SKM-1 treated with dmso at 0.1 percent for 144 hours (cell line): ENCODE measurements at regions not wholly inside any gene's neighbourhood (a gene's known extent, or its start where the extent isn't known, plus 50 kb on each side); places are given as distances from the start of the nearest gene placed in this dataset.

Experiments used
- DNase-seq: peaks from one replicate; lab custom pipeline; 2025; ENCODE audit not compliant: unreplicated experiment; lab: John Stamatoyannopoulos, UW

DNA sequence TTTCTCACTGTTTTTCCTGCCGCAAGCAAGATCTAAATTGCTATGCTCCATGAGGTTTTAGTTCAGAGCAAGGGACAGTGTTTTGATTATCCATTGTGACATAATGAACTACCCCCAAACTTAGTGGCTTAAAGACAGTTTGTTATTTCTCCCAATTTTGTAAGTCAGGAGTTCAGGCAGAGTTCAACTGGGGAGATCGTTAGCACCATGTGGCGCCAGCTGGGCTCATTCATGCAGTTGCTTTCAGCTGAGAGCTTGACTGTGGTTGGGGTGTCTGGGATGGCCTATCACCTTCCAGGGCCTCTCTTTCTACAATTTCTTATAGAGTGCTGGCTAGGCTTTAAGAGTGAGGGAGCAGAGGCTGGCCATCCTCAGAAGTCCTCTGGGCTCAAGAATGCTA, 382.9 kb upstream of the CELF4 start:
- no peak for DNase-seq

GRCh38 chr18:37946324-37946723, 380.7 kb upstream of the CELF4 start:
- DNase-seq: no peak

DNA sequence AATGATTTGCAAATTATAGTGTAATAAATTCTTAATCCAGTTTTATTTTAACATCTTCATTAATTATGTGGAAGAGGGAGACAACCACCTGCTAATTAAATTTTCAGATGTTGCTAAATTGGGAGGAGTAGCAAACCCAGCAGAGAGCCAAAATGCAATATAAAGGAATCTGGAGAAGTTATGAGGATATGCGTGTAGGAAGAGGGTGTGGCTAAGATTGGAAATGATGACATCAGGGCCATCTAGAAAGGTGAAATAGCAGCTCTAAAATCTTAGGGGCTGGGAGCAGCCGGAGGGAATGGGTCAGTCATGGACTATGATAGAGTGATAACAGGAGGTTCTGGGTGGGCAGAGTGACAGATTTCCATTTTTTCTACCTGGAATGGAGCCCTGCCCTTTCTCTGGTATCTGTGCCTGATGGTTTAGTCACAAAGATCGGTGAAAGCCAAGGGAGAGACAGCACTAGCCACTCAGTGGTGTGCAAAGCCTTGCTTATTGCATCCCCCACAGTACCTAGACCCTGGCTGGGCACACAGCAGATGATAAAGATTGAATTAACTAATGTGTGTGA, 379.2 kb upstream of the CELF4 start:
- DNase-seq: no peak

DNA sequence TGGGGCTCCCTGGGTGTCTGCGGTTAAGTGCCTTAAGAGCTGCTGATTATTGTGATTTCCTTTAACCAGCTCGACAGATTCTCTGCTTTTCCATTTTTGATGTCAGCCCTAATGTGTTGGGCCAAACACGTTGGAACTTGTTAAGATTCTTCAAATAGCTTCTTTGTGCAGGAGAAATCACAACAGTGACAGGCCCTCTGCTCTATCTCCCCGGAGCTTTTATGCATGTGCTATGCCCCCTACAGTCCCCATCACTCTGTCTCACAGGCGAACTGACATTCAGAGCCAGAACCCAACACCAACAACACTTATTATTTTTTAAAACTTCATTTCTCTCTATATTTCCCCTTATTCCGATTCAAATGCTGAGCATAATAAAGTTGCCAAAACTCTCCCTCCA, 371.7 kb upstream of the CELF4 start:
- no peak for DNase-seq

GRCh38 chr18:37935086-37935485, 369.5 kb upstream of the CELF4 start:
- DNase-seq: no peak

DNA sequence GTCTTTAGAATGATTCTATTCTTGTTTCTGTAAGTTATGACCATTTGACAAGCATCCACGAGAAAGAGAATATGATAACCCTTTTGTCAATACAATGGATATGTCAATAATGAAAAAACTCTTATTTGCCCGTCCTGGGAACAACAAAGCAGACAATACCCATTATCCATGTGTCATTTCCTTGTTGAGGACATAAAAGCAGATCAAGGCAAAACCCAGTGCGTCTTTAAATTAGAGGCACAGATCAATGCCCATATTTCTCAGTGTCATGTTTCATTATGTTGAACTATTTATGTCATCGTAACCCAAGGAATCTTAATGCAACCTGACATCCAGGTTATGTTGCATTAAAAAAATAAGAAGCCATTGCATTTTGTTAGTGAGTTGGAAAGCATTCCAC, 365.0 kb upstream of the CELF4 start:
- no peak for DNase-seq

DNA sequence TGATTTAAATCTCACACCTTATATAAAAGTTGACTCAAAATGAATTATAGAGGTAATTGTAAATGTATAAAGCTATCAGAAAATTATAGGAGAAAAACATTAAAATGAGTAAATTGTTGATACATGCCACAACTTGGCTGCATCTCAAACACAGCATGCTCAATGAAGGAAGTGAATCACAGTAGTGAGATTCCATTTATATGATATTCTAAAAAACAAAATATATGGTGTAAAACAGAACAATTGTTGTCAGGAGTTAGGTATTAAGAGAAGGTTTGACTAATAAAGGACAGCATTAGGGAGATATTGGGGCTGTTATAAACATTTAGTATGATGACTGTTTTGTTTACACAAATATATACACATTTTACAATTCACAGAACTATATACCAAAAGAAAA, 356.6 kb upstream of the CELF4 start:
- no peak for DNase-seq

DNA sequence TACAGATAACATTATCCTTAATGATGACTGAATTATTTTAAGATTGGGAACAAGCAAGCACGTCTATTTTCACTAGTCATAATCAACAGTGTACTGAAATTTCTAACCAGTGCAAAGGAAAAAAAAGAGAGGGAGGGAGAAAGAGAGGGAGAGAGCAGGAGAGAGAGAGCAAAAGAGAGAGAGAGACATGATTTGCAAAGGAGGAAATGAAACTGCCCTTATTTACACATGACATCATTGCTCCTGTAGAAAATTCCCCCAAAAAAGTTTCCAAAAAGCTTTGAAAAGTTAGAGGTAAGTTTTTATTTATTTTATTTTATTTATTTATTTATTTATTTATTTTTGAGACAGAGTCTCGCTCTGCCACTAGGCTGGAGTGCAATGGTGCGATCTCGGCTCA, 355.3 kb upstream of the CELF4 start:
- DNase-seq: no peak

- no peak for DNase-seq
Observed at GRCh38 chr18:37913051-37913450, 347.5 kb upstream of the CELF4 start.

GRCh38 chr18:37902344-37902743, 336.7 kb upstream of the CELF4 start:
- DNase-seq: no peak

DNA sequence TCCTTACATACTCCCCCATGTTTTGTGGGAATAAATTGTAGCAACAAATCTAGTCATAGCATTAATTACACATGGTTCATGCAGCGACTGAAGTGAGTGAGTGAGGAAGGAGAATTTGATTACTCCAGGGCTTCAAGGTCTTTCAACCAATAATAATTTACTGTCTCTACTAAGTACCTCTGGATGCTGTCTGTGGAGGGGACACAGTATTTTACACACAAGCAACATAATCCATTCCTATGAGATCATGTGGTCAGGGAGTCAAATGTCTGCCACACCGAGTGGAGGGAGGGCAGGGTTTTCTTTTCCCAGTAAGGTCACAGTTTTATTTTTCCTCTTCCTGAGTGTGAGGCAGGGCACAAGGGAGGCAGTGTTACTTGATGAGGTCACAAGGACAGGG, 334.7 kb upstream of the CELF4 start:
- no peak for DNase-seq

GRCh38 chr18:37889963-37890362, 324.4 kb upstream of the CELF4 start:
- no peak for DNase-seq

- DNase-seq: no peak
Observed at GRCh38 chr18:37874721-37875120, 309.1 kb upstream of the CELF4 start.

- DNase-seq: no peak
Observed at GRCh38 chr18:37873416-37873815, 307.8 kb upstream of the CELF4 start.

GRCh38 chr18:37872562-37872961, 307.0 kb upstream of the CELF4 start:
- DNase-seq: no peak

DNA sequence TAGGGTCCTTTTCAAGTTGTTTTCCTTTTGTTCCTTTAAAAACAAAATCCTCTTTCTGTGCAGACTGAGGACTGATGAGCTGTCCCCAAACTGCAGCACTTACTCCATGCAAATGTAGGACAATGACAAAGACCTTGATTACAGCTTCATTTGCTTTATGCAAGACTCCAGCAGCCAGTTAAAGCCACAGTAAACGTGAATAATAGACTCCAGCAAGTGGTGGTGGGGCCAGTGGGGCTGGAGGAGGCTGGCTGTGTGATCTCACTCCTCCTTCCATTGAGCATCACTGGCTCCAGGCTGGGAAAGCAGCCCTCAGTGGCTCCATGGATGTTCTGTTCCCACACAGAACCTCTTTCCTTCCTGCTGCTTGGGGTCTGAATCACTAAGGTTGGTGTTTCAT, 306.0 kb upstream of the CELF4 start:
- no peak for DNase-seq

- no peak for DNase-seq
Observed at GRCh38 chr18:37869051-37869450, 303.5 kb upstream of the CELF4 start.

DNA sequence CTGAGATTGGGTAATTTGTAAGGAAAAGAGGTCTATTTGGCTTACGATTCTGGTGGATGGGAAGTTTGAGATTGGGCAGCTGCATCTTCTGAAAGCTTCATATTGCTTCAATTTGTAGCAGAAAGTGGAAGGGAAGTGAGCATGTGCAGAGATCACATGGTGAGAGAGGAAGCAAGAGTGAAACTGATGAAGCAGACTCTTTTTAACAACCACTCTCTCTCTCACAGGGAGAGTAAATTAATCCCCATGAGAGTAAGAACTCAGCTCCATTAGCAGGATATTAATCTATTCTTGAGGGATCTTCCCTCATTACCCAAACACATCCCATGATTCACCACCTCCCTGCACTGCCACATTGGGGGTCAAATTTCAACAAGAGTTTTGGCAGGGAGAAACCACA, 298.5 kb upstream of the CELF4 start:
- DNase-seq: no peak

GRCh38 chr18:37861981-37862380, 296.4 kb upstream of the CELF4 start:
- DNase-seq: no peak

DNA sequence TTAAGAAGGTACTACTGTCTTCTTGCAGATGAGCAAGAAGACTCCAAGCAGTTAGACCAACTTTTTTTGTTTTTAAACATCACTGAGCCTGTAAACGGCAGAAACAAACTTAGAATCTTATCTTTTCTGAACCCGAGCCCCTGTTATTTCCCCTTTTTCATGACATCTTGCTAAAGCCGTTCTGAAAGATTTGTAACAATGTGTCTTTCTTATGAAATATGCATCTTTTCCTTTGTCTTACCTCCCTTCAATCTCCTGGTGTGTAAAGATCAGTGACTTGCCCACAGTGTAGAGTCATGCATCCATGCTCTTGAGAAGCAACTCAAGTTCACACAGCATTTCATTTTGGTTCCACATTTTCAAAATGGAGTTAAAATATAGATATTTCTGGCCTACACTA, 288.8 kb upstream of the CELF4 start:
- peak; percentile 78 for DNase-seq

DNA sequence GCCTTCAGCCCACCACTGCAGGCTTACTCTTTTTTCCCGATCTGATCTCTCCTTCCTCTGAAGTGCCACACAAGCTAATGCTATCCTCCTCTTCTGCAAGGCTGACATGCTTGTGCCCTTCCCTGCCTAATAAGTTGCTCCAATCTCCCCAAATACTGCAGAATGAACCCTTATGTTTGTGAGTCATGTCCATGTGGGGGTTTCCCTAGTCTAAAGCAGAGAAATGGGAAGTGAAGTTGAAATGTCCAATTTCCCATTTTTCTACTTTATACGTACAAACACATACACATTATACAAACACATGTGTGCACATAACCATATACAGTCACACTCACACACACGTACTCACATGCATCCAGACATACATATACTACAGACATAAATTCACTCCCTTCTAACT, 288.1 kb upstream of the CELF4 start:
- DNase-seq: peak; percentile 9

GRCh38 chr18:37852464-37852863, 286.9 kb upstream of the CELF4 start:
- DNase-seq: no peak

GRCh38 chr18:37847544-37847943, 281.9 kb upstream of the CELF4 start:
- DNase-seq: no peak

DNA sequence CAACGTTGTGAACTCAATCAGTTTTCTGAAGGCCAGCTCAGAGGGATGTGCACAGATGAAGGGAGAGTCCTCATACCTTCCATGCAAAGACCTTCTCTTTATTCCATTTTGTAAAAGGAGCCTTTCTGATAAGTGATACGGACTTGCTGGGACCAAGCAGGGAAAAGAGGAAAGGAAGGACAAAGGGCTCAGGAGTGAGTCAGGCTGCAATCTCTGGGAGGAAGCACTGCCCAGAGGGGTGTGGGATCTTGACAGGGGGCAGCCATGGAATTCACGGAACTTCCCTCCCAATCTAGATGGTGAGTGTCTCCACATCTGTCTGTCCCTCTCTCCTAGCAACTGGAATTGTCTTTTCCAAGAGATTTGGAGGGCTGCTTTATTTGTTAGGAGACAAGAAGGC, 281.4 kb upstream of the CELF4 start:
- DNase-seq: no peak
